GM19452 (cell line): ENCODE measurements at regions not wholly inside any gene's neighbourhood (a gene's known extent, or its start where the extent isn't known, plus 50 kb on each side); places are given as distances from the start of the nearest gene placed in this dataset.
A peak's percentile ranks its signal among the peaks of the same experiment; 100 is the strongest.
"Not testable (repeated sequence)": the region's sequence is repeated elsewhere in the genome, so short reads cannot be mapped to it uniquely, and the experiment has no call there.

ENCODE experiments used
- ATAC-seq: cut with Tn5 transposase; IDR thresholded peaks from one replicate; pipeline ENCODE4 v1.9.1; 2021; ENCODE audit not compliant: unreplicated experiment

DNA sequence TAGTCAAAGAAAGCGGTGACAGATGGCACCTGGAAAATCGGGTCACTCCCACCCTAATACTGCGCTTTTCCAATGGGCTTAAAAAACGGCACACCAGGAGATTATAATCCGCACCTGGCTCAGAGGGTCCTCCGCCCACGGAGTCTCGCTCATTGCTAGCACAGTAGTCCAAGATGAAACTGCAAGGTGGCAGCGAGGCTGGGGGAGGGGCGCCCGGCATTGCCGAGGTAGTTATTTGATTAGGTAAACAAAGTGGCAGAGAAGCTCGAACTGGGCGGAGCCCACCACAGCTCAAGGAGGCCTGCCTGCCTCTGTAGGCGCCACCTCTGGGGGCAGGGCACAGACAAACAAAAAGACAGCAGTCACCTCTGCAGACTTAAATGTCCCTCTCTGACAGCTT is 521.1 kb downstream of the ETNK1 start:
- ATAC-seq, result not testable (repeated sequence)

DNA sequence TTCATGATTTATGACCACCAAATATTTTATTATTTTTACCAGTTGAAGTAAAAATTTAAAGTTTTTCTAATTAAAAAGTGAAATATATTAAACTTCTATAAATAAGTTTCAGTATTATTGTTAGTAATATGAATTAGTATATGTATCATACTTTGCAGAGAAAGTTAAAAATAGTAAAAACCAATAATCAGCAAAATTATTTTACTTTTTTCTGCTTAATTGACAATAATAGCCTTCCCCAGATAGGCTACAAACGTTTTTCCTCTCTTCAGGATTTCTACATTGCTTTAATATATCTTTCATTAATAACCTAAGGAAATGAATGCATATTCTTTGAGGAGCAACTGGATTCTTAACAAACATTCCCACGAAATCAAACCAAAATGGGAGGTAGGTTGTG is 543.5 kb downstream of the ETNK1 start:
- no peak for ATAC-seq

DNA sequence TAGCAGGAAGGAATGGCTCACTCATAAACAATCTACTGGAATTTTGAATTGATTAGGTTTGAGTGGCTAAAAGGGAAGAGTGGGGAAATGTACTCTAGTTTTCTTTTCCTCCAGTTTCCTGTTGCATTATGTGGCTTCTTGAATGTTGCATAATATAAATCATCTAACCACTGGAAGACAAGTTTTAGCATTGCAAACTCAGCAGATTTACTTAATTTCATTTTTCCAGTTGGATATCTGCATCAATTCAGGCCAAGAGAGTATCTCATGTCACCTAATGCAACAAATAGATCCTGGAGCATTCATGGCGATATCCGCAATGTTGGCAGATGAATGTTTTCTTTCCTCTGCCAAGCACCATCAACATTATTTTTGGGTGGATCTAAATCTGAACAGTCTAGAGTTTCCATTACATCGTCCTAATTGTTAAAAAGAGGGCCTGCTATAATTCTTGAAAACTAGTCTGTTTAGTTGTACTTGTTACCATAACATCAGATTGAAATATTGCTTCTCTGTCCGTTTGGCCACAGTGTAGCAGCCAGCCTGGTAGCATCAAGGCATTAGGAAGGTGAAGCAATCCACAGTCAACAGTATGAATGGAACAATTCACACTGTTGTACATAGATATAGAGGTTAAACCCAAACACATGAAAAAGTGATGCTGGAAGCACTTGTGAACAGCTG is 544.2 kb downstream of the ETNK1 start:
- no peak for ATAC-seq

DNA sequence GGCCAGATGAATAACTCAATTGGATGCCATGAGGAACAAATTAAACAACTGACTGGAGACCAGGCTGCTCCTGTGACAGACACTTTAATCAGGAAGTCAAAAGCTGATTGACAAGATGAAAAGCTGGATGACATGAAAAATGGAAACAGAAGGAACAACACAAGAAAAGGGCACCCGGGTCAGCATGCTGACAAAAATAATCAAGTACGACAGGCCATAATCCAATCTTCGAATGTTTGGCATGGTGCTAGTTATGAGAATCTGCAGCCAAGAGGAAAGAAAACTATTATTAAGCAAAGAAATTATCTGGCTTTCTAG is 544.7 kb downstream of the ETNK1 start:
- ATAC-seq, result no peak

DNA sequence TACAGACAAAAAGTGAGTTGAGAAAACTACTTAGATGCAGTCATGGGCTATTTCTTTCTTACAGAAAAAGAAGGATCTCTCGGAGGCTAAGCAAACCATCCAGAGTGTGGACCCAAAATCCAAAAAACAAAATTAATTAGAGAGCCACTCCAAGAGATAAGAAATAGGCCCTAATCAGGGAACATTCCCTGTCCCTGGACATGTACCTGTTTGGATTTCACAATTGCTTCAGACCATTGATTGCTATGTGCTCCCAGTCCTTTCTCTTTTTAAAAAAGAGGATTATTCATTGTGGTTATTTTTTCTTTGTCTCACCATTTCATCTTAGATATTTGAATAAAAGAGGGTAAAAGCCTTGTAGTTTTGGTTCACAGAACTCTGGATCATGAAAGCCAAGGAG is 549.9 kb downstream of the ETNK1 start:
- no peak for ATAC-seq

DNA sequence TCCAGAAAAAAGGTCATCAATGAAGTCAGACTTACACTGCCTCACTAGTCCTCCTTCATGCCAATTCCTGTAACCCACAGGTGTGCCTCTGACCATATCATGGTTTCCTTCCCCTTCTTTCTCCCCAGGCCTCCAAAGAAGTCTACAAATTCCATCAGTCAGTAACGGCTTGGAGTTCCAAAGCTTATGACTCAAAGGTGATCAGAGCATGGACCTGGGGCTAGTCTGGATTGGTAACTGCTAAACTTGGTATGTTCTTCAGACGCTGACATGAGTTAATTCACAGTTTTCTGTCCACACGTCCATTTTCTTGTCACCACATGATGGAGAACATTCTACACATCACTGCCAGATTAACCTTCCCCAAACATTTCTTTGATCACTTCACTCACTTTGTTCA is 560.4 kb downstream of the ETNK1 start:
- ATAC-seq, result no peak

DNA sequence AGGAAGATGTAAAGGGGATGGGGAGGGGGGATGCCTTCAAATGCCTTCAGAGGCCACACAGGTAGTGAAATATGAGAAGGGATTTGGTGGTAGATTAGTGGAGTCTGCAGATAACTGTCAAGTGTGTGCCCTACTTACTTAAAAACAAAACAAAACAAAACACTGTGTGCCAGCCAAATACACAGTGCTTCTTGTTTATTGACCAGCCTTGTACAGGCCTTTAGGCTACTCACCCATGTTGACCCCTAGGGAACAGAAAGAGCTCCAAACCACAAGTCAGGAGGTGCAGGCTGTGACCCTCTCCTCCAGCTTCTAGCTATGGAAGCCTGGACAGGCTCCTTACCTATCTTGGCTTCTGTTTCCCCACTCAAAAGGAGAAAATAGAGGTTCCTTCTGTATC is 562.0 kb downstream of the ETNK1 start:
- no peak for ATAC-seq

DNA sequence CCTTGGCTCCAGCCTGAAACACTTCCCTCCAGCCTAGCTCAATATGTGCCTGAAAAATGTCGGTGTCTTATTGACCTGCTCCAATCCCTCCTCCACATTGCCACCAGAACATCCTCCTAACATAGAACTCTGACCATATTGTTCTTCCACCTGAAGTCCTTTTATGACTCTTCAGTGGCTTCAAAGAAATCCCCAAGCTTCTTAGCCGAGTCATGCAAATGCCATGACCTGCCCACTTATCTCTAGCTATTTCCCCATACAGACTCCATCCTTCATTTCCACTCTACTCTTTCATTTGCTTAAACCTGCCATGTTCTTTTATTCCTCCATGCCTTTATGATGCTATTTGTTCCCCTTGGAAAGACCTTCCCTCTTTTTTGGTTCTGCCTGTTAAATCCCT is 568.6 kb downstream of the ETNK1 start:
- ATAC-seq, result no peak

DNA sequence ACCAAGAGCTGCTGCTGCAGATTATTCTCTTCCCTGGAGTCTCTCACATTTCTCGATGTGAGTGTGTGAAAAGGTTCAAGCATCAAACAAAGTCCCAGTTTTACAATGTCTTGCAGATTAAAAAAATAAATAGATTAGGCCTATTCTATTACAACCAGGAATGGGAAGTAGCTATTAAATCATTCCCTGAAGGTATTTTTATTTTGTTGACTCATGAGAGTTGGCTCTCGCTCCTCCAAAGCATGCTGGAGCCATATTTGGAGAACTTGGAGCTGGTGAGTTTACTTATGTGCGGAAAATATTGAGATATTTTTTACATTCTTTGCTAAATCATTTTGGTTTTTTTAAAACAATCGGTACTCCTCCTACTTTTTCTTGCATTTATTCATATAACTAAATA is 572.3 kb downstream of the ETNK1 start:
- no peak for ATAC-seq

DNA sequence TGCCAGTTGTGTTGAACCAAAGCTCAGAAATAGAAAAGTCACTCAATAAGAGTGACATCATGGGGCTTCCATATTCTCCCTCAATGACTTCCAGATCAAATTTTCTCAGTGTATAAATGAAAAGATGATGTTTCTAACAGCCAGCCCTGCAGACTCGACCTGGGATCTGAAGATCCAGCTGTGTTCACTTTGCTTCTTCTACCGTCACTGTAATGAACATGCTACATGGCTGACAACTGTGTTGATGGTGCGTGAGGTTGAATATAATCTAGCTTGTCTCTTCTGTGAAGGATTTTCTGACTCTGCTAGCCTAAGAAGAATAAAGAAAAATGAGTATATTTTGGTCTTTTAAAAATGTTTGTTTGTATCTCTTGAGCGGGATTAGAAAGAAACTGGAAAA is 577.8 kb downstream of the ETNK1 start:
- ATAC-seq, result no peak

DNA sequence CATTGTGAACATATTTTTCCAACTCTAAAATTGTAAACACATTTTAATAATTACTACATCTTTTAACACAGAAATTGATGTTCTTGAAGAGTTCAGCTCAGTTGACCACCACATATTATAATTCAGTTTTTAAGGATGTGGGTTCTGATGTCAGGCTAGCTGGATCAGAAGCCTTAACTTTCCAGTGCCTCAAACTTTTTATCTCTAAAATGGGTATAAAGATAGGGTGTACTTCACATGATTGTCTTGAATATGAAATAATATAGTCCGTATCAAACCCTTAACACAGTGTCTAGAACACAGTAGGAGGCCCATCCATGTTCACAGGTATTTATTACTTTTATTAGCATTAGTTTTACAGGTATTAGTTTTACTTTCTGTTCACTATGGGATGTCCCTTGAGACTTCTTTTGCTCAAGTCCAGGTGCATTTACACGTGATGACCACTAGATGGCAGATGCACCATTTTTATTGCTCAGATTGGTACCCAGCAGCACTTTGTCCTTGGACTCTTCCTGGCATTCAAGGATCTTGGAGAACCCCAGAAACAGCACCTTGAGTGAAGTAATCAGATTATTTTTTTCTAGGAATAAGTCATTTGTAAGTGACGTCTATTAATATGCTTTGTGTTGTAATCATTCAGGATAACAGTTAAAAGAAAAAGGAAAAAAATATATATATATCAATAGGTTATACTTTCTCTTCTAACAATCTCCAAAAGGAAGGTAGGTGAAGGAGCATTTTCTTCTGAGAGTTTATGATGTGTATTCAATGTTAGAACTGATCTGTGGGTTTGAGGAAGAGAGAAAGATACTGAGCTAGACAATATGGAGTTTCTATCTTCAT is 580.2 kb downstream of the ETNK1 start:
- peak; percentile 98 for ATAC-seq

DNA sequence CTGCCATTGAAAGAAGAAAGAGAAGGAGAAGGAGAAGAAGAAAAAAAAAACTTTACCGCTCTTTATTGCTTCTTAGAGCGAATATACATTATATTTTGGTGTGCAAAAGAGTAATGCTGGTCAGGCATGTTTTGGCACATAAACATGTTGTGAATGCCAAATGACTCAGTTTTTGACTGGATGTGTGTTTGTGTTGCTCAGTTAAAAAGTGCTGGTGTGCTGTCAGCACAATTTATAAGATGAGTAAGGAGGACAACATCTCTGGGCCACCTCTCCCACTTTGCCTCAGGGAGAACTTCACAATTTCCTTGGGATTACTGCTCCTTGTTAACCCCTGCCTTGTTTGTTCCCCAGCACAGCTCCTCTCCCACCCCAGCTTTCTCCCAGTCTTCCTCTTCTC is 584.8 kb downstream of the ETNK1 start:
- ATAC-seq, result no peak

DNA sequence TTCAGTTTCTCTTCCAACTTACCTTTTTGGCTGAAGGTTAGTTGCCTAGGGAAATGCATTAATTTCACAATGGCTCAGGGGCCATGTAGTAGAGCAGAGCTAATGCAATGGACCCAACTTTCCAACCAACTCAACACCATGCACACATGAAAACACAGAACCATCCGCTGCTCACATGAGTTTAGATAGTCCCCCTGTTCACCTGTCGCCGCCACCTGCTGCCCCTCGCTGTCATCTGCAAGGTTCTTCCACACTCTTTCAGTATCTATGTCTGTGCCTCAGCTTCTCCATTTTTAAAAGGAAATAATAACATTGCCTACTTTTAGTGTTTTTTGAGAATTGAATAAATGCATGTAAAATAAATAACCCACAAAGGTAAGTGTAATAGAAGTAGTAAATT is 585.6 kb downstream of the ETNK1 start:
- no peak for ATAC-seq

DNA sequence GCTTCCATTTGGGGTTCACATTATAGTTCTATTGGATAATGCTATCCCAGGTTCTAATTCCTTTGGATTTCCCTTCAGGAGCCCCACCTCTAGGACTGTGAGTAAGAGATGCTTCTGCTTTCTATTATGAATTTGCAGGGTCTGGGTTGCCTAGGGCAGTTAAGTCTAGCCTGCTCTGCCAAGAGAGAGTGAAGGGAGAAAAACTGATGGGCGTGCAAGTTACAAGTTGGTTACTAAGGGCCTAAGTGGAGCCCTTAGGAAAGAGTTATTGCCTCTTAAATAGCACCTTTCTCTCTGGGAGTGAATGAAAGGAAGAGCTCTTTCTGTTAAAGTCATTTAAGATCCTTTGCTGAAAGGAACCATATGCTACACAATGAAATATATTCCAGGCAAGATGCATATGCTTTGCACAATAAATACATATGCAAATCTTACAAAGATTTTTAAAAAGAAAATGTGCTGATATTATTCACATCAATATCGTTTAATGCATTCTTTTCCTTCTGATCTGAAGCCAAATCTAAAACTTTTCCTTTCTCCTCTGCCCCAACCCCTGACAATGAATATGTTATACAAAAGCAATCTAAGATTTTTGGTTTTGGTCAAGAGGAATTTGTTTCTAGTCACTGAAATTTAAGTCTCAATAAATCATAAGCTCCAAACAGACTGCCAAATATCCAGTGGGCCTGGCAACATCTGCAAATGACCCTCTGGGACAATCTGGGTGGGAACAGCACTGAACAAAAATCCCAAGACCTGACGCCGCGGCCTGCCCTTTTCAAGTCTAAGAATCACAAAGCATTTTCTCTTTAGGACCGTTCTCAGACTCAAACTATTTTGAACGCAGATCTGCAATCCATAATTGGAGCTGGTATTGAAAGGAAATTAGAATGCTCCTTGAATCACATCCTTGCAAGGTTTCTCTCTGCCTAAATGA is 586.7 kb downstream of the ETNK1 start:
- no peak for ATAC-seq

DNA sequence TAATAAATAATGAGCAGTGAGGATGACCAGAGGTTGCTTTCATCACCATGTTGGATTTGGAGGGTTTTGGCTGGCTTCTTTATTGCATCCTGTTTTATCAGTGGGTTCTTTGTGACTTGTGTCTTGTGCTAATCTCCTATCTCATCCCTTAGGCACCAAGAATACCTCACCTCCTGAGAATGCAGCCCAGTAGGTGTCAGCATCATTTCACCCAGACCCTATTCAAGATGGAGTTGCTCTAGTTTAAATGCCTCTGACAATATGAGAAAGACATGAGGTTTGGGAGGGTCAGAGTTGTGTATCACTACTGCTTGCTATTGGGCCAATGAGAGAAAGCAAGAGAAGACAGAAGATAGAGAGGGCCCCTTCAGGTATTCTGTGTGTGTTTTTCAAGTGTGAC is 592.2 kb downstream of the ETNK1 start:
- no peak for ATAC-seq

DNA sequence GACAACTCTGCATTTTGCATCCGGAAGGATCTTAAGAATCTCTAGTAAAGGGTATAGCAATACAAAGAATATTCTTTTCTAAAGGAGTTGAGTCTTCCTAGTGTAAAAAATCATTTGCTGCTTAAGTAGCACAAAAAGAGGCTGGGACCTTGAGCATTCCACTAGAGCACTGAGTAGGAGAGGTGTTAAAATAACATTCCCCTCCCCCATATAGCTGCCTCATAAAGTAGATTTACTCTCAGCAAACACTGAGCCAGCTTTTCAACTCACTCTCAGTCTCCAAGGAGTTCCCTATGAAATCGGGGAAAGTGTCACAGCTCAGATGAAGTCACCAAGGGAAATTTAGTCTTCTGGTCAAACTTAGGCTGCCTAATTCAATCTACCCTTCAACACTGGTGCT is 592.7 kb downstream of the ETNK1 start:
- ATAC-seq, result no peak

DNA sequence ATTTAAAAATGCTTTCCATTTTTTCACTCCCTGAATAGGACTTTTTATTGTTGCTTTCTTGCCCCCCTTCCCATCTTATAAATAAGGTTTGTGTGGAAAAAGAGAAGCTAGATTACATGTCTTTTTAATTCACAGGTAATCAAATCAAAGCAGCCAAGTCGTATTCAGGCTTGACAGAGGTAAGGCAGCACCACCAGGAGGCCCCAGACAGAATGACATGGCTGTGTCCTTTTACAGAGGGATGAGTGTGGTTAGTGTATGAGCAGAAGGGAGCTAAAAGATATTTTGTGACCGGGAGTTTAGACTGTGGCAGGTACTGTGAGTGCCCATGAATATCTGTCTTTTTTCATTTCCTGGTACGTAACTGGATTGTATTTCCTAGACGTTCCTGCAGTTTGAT is 596.1 kb downstream of the ETNK1 start:
- ATAC-seq, result no peak

DNA sequence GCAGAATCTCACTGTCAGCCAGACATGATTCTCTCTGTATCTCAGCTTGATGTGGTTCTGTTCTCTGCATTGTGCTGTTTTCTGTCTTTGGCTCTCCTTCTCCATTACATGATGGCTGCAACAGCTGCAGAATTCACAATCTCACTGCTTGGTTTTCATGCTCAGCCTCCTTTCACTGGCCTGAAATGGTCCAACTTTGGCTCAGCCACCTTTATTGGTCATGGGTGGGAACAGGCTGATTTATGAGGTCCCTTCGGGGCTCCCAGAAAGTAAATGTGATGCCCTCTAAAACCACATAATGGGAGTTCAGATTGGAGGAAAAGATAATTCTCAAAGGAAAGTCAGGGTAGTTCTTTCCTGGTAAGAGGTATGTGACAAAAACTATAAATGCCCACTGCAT is 597.0 kb downstream of the ETNK1 start:
- ATAC-seq, result no peak

DNA sequence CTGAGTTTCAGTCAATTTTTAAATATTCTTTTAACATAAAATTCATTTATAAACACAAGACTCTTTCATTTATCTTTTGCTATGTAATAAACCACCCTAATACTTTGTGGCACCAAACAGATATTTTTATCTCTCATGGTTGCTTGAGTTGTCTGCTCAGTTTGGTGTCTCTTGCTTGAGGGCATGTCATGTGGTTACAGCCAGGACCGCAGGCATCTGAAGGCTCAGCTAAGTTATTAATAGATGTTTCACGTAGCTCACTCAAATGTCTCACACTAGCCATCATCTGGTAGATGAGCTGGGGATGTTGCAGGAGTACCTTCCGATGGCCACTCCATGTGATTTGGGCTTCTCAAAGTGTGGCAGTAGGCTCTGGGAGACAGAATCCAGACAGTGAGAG is 597.8 kb downstream of the ETNK1 start:
- ATAC-seq, result no peak

DNA sequence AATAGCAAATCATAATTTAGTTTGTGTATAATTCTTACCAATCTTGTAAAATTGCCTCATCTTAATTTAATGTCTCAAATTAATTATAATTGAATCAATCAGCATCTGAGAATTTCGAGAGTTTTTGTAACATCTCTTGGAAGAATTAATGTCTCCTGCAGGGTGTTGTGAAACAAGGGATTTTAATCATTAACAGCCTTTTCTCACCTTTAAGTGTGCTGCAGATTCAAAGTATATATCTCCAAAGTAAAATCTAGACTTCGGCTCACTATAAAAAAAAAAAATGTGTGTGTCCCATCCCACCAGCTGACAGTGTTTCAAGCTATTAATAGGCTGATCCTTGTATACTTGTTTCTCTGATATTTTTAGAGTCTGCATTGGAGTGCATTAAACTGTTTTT is 603.1 kb downstream of the ETNK1 start:
- no peak for ATAC-seq

DNA sequence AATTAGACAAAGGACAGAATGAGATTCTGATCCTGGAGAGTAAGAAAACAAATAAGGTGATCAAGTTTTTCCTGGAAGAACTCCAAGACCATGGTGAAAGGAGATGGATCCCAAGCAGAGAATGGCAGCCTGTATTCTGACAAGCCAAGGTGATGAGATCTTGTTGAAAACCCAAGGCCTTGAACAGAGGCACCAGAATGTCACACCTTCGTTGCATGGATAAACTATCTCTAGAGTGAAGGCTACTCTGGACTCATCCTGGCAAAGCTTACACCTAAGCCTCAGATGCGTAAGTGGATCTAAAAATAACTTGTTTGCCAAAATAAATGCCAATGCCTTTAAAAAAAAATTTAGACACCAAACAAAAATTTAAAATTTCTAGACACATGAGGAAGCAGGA is 605.9 kb downstream of the ETNK1 start:
- no peak for ATAC-seq
